Activated CD4-positive, alpha-beta memory T cell treated with anti-CD3 and anti-CD28 coated beads for 36 hours (primary cell): ENCODE measurements at regions not wholly inside any gene's neighbourhood (a gene's known extent, or its start where the extent isn't known, plus 50 kb on each side); places are given as distances from the start of the nearest gene placed in this dataset.
A peak's percentile ranks its signal among the peaks of the same experiment; 100 is the strongest.
"Not testable (repeated sequence)": the region's sequence is repeated elsewhere in the genome, so short reads cannot be mapped to it uniquely, and the experiment has no call there.

Experiments used
- CTCF ChIA-PET: fragments of 350-600 bp; sonication (Branson Sonifier 250); formaldehyde crosslinking; loops from one replicate; lab custom pipeline; 2021; ENCODE audit warnings: antibody characterized with exemption, inconsistent platforms; lab: Charles Lee
- POLR2A ChIA-PET: fragments of 350-600 bp; sonication (Branson Sonifier 250); formaldehyde crosslinking; loops from one replicate; lab custom pipeline; 2021; ENCODE audit warnings: antibody characterized with exemption; lab: Charles Lee
- DNase-seq: peaks from one replicate; pipeline ENCODE4 v3.0.0-alpha.2; 2020
- H3K27ac Mint-ChIP-seq: one replicate; pipeline ENCODE4 v1.8.0; 2021; ENCODE audit warnings: mixed read lengths
- H3K27me3 Mint-ChIP-seq: one replicate; pipeline ENCODE4 v1.8.0; 2021; ENCODE audit warnings: mixed read lengths
- H3K36me3 Mint-ChIP-seq: one replicate; pipeline ENCODE4 v1.8.0; 2021; ENCODE audit warnings: mixed read lengths
- H3K4me1 Mint-ChIP-seq: one replicate; pipeline ENCODE4 v1.8.0; 2021; ENCODE audit warnings: low read depth, mixed read lengths
- H3K4me3 Mint-ChIP-seq: one replicate; pipeline ENCODE4 v1.8.0; 2021; ENCODE audit warnings: mild to moderate bottlenecking, mixed read lengths
- H3K9me3 Mint-ChIP-seq: one replicate; pipeline ENCODE4 v1.8.0; 2021; ENCODE audit warnings: mixed read lengths
- intact Hi-C: fragments of 100-400 bp; cut with micrococcal nuclease; formaldehyde crosslinking; loops from one replicate; pipeline ENCODE4 v1.15.1; 2023

GRCh38 chr4:26238426-26238777, 82.4 kb upstream of the RBPJ start:
- no peaks in the 10 kb centered on the region for H3K36me3 Mint-ChIP-seq
- intact Hi-C loops: no loop called here
- H3K4me1 Mint-ChIP-seq: peaks cover 18% of the 10 kb centered on the region
- H3K27ac Mint-ChIP-seq: no peak overlapping the region
- POLR2A ChIA-PET: no interaction called here
- no peaks in the 10 kb centered on the region for H3K27me3 Mint-ChIP-seq
- no peak overlapping the region for H3K4me3 Mint-ChIP-seq
- no peak for DNase-seq
- CTCF ChIA-PET: no interaction called here
- H3K9me3 Mint-ChIP-seq: no peaks in the 10 kb centered on the region

- ChIA-PET POLR2A (no interaction called here), CTCF (no interaction called here)
- intact Hi-C loops: no loop called here
- H3K36me3 Mint-ChIP-seq: no peaks in the 10 kb centered on the region
- no peak for DNase-seq
- no peaks in the 10 kb centered on the region for H3K27me3 Mint-ChIP-seq
- H3K27ac Mint-ChIP-seq: no peak overlapping the region
- peaks cover 12% of the 10 kb centered on the region for H3K4me1 Mint-ChIP-seq
- no peak overlapping the region for H3K4me3 Mint-ChIP-seq
- H3K9me3 Mint-ChIP-seq: no peaks in the 10 kb centered on the region
Measured at GRCh38 chr4:26238778-26239679, 81.8 kb upstream of the RBPJ start.

- no peaks in the 10 kb centered on the region for H3K27me3 Mint-ChIP-seq
- no peaks in the 10 kb centered on the region for H3K9me3 Mint-ChIP-seq
- H3K27ac Mint-ChIP-seq: no peak overlapping the region
- intact Hi-C loops: no loop called here
- ChIA-PET POLR2A (no interaction called here), CTCF (no interaction called here)
- H3K36me3 Mint-ChIP-seq: no peaks in the 10 kb centered on the region
- H3K4me1 Mint-ChIP-seq: peaks cover 7% of the 10 kb centered on the region
- no peak overlapping the region for H3K4me3 Mint-ChIP-seq
- DNase-seq: no peak
Measured at GRCh38 chr4:26239801-26240200, 81.0 kb upstream of the RBPJ start.

GRCh38 chr4:26241179-26241578, 79.6 kb upstream of the RBPJ start:
- Mint-ChIP-seq H3K9me3 (no peaks in the 10 kb centered on the region), H3K4me1 (peaks cover 7% of the 10 kb centered on the region), H3K4me3 (no peak overlapping the region), H3K36me3 (no peaks in the 10 kb centered on the region), H3K27ac (no peak overlapping the region), H3K27me3 (no peaks in the 10 kb centered on the region)
- ChIA-PET CTCF (no interaction called here), POLR2A (no interaction called here)
- DNase-seq: no peak
- intact Hi-C loops: no loop called here

- Mint-ChIP-seq H3K27me3 (no peaks in the 10 kb centered on the region), H3K4me1 (peaks cover 7% of the 10 kb centered on the region), H3K4me3 (no peak overlapping the region), H3K36me3 (no peaks in the 10 kb centered on the region), H3K27ac (no peak overlapping the region), H3K9me3 (no peaks in the 10 kb centered on the region)
- no peak for DNase-seq
- intact Hi-C loops: no loop called here
- ChIA-PET CTCF (no interaction called here), POLR2A (no interaction called here)
Measured at GRCh38 chr4:26242451-26242850, 78.4 kb upstream of the RBPJ start.

GRCh38 chr4:26244138-26244537, 76.7 kb upstream of the RBPJ start:
- POLR2A ChIA-PET, H3K4me1 Mint-ChIP-seq, H3K27ac Mint-ChIP-seq, H3K4me3 Mint-ChIP-seq, intact Hi-C loops, H3K9me3 Mint-ChIP-seq, H3K27me3 Mint-ChIP-seq, H3K36me3 Mint-ChIP-seq, CTCF ChIA-PET, DNase-seq: not testable (repeated sequence)

- Mint-ChIP-seq H3K27ac (no peak overlapping the region), H3K9me3 (no peaks in the 10 kb centered on the region), H3K36me3 (no peaks in the 10 kb centered on the region), H3K27me3 (no peaks in the 10 kb centered on the region), H3K4me3 (no peak overlapping the region), H3K4me1 (peaks cover 6% of the 10 kb centered on the region)
- ChIA-PET POLR2A (no interaction called here), CTCF (no interaction called here)
- intact Hi-C loops: no loop called here
- no peak for DNase-seq
Measured at GRCh38 chr4:26248647-26249046, 72.2 kb upstream of the RBPJ start.

- CTCF ChIA-PET: interaction anchor here (0.8 kb wide), 1 partner anchor 78 kb away, joined by 3 read pairs; no protein-coding TSS in a partner anchor
- H3K27ac Mint-ChIP-seq: no peak overlapping the region
- peak; percentile 50 for DNase-seq
- intact Hi-C loops: loop anchor here (2.0 kb wide), 1 partner anchor 56 kb away; no protein-coding TSS in a partner anchor
- H3K27me3 Mint-ChIP-seq: no peaks in the 10 kb centered on the region
- no peak overlapping the region for H3K4me3 Mint-ChIP-seq
- no peaks in the 10 kb centered on the region for H3K36me3 Mint-ChIP-seq
- POLR2A ChIA-PET: no interaction called here
- peaks cover 6% of the 10 kb centered on the region for H3K4me1 Mint-ChIP-seq
- no peaks in the 10 kb centered on the region for H3K9me3 Mint-ChIP-seq
Measured at GRCh38 chr4:26252349-26253025, 68.3 kb upstream of the RBPJ start.

- Mint-ChIP-seq H3K36me3 (no peaks in the 10 kb centered on the region), H3K4me3 (no peak overlapping the region), H3K4me1 (peaks cover 10% of the 10 kb centered on the region), H3K27ac (no peak overlapping the region), H3K27me3 (no peaks in the 10 kb centered on the region), H3K9me3 (no peaks in the 10 kb centered on the region)
- POLR2A ChIA-PET: no interaction called here
- intact Hi-C loops: loop anchor here (2.0 kb wide), 1 partner anchor 57 kb away; no protein-coding TSS in a partner anchor
- DNase-seq: no peak
- CTCF ChIA-PET: interaction anchor here (0.6 kb wide), 1 partner anchor 100 kb away, joined by 3 read pairs; no protein-coding TSS in a partner anchor
Measured at GRCh38 chr4:26253968-26254367, 66.8 kb upstream of the RBPJ start.

- peaks cover 3% of the 10 kb centered on the region for H3K9me3 Mint-ChIP-seq
- no peak overlapping the region for H3K27ac Mint-ChIP-seq
- no peaks in the 10 kb centered on the region for H3K36me3 Mint-ChIP-seq
- no peak overlapping the region for H3K4me3 Mint-ChIP-seq
- DNase-seq: no peak
- POLR2A ChIA-PET: no interaction called here
- H3K4me1 Mint-ChIP-seq: peaks cover 10% of the 10 kb centered on the region
- CTCF ChIA-PET: no interaction called here
- H3K27me3 Mint-ChIP-seq: no peaks in the 10 kb centered on the region
- intact Hi-C loops: no loop called here
Measured at GRCh38 chr4:26255989-26256388, 64.8 kb upstream of the RBPJ start.

GRCh38 chr4:26257444-26257843, 63.4 kb upstream of the RBPJ start:
- intact Hi-C loops, CTCF ChIA-PET, H3K4me1 Mint-ChIP-seq, H3K36me3 Mint-ChIP-seq, H3K27ac Mint-ChIP-seq, H3K4me3 Mint-ChIP-seq, POLR2A ChIA-PET, H3K27me3 Mint-ChIP-seq, H3K9me3 Mint-ChIP-seq, DNase-seq: not testable (repeated sequence)

GRCh38 chr4:26257850-26258249, 63.0 kb upstream of the RBPJ start:
- intact Hi-C loops: no loop called here
- DNase-seq: no peak
- peaks cover 3% of the 10 kb centered on the region for H3K4me1 Mint-ChIP-seq
- CTCF ChIA-PET: no interaction called here
- H3K9me3 Mint-ChIP-seq: peaks cover 3% of the 10 kb centered on the region
- H3K27ac Mint-ChIP-seq: no peak overlapping the region
- POLR2A ChIA-PET: no interaction called here
- no peaks in the 10 kb centered on the region for H3K27me3 Mint-ChIP-seq
- no peak overlapping the region for H3K4me3 Mint-ChIP-seq
- H3K36me3 Mint-ChIP-seq: no peaks in the 10 kb centered on the region
